Midbrain (tissue), 1 donor: ENCODE measurements at regions not wholly inside any gene's neighbourhood (a gene's known extent, or its start where the extent isn't known, plus 50 kb on each side); places are given as distances from the start of the nearest gene placed in this dataset.
"Not testable (repeated sequence)": the region's sequence is repeated elsewhere in the genome, so short reads cannot be mapped to it uniquely, and the experiment has no call there.

ENCODE experiments used
- DNase-seq: peaks from one replicate; lab custom pipeline; 2025; lab: John Stamatoyannopoulos, UW

- no peak for DNase-seq
These were observed 176.1 kb upstream of the PFKP start for GRCh38 chr10:2891073-2891769.

DNA sequence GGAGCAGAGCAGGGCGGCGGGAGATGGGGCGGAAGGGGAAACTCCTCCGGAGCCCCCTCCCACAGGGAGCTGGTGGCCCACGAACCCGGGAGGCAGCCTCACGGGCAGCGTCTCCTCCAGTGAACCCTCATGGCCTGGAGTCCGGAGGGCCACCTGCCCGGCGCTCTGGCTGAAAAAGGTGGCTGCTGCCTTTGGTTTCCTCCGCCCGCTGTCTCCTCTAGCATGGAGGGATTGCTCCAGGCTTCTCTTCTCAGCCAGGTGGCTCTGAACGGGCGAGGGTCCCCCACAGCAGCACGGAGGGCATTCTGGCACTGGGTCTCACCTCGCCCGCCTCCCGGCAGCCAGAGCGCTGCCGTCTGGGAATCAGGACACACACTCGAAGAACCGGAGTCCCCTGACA lies 177.3 kb upstream of the PFKP start:
- DNase-seq: no peak

GRCh38 chr10:2888403-2889004 lies 178.8 kb upstream of the PFKP start:
- DNase-seq: no peak

DNA sequence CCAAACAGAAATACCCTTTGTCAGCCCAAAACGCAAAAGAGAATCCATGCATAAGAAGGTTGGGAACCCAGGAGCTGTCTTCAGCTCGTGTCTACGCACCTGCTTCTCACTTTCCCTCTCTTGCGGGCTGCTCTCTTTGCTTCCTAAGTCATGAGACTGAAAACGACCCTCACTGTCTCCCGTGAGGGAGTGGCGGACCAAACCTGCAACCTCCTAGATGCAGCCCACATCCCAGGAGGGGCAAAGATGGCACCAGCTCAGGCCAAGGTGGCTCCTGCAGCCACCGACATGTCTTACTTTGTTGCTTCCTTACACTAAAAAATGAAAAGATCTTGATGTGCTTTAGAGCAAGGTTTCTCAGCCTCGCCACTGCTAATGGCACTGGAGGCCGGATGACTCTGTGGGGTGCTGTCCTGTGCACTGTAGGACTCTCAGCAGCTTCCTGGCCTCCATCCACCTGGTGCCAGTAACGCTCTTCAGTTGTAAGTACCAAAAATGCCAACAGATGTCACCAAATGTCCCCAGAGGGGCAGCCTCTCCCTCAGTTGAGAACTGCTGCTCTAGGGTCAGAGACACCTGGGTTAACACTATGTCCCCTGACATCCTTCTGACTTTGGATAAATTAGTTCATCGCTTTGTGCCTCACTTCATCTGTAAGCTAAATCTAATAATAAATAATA lies 179.8 kb upstream of the PFKP start:
- no peak for DNase-seq

GRCh38 chr10:2886662-2887061 lies 180.7 kb upstream of the PFKP start:
- DNase-seq: no peak

DNA sequence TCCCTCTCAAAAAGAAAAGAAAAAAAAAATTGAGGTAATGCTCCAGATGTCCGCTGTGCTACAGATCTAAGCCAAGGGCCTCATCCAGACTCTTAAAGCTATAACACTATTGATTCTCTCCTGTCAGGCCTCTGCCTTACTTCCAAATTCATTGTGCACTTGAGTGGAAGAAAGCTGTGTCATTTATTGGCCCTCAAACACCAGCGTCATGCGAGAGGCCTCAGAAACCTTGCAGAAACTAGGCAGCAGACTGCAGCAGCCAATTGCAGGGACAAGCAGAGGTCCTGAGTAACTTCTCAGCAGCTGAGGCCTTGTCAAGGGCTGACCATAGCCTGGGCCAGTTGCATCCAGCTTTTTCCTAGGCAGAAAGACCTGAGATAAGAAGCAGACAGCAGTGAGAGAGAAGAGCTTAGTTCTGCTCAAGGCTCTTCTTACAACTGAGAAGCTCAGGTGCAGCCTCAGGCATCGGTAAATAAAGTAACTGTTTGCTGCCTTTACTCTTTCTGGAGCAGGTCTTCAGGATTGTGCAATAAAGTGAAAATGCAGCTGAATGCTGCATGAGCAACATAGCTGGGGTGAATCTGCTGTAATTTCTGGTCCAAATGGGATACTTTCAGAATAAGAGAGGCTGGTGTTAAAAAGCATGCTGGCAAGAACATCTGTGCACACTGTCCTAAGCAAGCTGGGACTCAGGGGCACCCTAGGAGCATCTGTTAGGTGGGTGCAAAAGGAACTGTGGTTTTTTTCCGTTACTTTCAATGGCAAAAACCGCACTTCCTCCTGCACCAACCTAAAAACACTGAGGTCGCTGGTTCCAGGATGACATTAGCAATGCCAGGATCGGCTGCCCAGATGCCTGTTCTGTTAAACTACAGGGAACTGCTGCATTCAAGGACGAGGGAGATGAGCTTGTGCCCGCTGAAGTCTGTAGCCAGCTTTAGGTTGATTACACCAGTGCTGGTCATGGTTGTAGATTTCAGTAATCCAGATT lies 181.8 kb upstream of the PFKP start:
- DNase-seq: no peak

GRCh38 chr10:2883983-2884540 lies 183.3 kb upstream of the PFKP start:
- DNase-seq: not testable (repeated sequence)

DNA sequence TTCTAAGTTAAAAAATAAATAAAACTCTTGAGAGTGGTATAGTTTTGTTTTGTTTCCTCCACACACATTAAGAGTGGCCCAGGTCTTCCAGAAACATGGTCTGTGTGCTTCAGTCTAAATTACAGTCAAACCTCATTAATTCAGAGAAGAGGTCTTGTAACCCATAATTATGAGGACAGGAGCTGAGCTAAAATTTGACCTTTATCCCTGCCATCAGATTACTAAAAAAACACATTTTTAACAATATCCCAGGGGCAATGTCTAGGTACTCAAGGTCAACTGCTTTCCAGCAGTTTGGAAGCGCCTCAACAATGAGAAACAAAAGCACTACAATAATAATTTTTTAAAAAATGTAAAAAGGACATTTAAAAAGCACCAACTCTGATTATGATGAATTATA lies 184.1 kb upstream of the PFKP start:
- DNase-seq: no peak

- no peak for DNase-seq
These were observed 184.7 kb upstream of the PFKP start for GRCh38 chr10:2882628-2883027.

DNA sequence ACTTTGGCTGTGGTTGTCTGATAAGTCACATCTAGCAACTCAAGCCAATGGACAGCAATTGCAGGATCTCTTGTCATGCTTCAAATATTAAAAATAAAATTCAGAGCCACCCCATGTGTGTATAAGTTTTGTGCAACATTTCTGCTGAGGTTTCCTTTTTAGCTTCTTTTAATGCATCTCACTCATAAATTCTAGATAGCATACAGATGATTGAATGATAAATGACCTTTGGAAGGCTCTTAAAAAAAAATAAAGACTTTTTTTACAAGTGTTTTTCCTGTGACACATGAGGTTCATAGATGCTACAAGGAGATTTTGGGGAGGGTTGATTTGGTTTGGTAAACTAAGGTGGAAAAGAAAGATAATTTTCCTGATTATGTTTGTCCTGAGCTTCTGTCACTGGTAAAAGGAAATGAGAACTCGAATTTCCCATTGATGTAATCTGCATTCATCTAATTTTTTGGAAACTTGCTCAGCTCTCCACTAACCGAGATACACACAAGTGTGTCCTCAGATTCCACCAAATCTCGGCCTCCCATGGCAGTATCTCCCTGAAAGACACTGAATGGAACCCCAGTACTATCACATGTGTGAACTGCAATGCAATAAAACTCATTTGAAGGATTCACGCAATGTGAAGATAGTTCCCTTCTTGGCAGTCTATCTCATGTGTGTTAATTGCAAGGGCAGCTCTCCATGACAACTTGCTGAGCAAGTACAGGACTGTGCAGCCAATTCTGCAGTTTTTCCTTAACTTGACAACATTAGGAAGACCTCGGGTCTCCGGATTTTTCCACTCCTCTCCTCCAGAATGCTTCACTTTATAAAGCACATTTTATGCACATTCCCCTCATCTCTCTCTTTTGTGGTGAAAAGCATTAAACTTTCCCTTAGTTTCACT lies 185.4 kb upstream of the PFKP start:
- DNase-seq: no peak

GRCh38 chr10:2880050-2880449 lies 187.3 kb upstream of the PFKP start:
- DNase-seq: not testable (repeated sequence)

- DNase-seq: no peak
These were observed 188.5 kb upstream of the PFKP start for GRCh38 chr10:2878818-2879217.

DNA sequence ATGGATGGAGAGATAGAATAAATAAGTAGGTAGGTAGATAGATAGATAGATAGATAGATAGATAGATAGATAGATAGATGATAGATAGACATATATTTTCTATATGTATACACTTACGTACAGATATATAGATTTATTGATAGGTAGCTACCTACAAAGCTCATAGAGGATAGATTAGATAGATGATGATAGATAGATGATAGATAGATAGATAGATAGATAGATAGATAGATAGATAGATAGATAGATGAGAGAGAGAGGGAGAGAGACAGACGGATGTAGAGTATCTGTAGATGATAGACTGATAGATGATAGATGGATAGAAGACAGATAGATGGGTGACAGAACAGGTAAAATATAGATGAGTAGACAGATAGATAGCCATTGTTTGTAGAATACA lies 191.3 kb upstream of the PFKP start:
- DNase-seq: no peak

GRCh38 chr10:2874963-2875362 lies 192.4 kb upstream of the PFKP start:
- DNase-seq: no peak

- no peak for DNase-seq
These were observed 193.6 kb upstream of the PFKP start for GRCh38 chr10:2873769-2874168.

DNA sequence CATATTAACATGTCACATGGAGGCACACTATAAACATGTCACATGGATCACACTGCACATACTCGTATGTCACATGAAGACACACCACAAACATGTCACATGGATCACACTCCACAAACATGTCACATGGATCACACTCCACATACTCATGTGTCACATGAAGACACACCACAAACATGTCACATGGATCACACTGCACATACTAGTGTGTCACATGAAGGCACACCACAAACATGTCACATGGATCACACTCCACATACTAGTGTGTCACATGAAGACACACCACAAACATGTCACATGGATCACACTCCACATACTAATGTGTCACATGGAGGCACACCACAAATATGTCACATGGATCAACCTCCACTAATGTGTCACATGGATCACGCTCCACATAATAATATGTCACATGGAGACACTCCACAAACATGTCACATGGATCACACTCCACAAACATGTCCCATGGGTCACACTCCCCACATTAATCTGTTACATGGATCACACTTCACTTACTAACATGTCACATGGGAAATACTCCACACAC lies 195.6 kb upstream of the PFKP start:
- DNase-seq: no peak

DNA sequence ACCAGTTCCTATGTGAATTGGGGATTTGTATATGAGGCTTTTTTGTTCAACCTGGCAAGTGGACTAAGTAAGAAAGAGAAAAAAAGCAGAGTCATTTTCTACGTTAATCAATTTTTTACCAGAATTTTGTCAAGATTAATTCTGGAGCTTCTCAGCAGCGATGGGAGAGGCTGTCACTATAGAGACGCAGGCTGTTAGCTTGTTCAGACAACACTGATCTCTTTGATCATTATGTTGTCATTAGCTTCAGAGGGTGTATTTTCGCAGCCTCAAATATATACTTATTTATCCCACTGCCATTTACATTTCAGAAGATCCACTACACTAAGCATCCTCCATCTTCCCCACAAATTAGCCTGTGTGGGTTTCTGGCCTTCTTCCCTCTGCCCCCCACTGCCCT lies 196.7 kb upstream of the PFKP start:
- no peak for DNase-seq

- no peak for DNase-seq
These were observed 199.5 kb upstream of the PFKP start for GRCh38 chr10:2867788-2868299.

DNA sequence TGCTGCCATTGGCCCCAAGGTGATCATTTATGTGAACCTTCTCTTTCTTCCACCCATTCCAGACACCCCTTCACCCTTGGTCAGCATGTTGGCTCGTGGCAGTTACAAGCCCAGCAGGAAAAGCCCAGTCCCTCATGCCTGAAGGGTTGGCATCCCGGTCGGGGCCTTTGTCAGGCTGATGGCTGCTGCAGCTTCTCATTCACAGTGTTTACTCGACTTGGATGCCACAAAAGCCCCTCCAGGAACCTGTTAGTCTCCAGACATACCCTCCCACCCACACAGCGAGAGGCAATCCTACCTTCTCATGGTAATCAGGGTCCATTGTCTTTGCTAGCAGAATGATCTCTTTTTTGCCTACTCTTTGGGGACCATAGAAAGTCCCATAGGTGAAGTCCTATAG lies 200.8 kb upstream of the PFKP start:
- DNase-seq: no peak

DNA sequence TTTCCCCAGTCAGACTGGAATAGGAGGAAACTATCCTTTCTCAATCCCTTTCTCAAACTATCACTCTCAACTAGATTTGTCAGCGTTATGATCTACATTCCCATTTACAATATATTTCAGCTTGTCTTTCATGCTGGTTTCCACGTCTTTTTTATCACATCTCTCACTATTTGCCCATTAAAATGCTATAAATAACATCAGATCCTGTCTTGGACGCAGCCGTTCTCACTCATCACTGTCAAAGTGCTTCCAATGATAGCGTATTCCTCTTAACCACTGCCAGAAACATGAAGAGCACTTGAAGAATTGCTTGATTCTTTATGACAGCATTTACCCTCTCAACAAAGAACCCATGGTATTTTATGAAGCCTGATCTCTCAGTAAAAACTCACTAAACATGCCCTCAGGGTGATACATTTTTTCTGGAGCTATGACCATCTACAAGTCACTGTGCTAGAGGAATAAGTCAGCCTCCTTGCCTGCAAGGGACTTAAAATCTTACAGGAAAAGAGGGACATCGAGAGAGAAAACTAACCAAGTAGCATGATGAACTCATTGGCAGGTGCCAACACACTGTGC lies 205.6 kb upstream of the PFKP start:
- DNase-seq: no peak
